HG03159 (cell line): ENCODE measurements at regions not wholly inside any gene's neighbourhood (a gene's known extent, or its start where the extent isn't known, plus 50 kb on each side); places are given as distances from the start of the nearest gene placed in this dataset.
"Not testable (repeated sequence)": the region's sequence is repeated elsewhere in the genome, so short reads cannot be mapped to it uniquely, and the experiment has no call there.

Experiments
- ATAC-seq: cut with Tn5 transposase; IDR thresholded peaks from one replicate; pipeline ENCODE4 v1.9.1; 2021; ENCODE audit warnings: mild to moderate bottlenecking, moderate library complexity; ENCODE audit not compliant: unreplicated experiment

DNA sequence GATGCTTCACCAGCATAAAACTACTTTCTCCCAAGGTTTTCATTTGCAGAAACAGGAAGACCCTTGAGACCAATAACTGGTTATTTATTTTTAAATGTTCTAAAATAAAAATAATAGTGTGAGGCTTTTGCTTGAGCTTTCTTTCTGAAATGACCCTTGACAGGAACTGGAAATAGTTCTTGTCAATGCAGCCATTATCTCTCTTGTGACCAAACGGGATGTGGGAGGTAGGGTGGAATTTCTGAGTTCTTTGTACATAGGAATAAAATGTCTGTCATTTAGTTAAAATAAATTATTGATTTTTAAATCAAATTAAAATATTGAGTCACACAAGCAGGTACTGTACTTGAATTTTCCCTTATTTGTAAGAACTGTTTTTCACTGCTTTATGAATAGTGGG is 110.2 kb upstream of the CCN2 start:
- no peak for ATAC-seq

DNA sequence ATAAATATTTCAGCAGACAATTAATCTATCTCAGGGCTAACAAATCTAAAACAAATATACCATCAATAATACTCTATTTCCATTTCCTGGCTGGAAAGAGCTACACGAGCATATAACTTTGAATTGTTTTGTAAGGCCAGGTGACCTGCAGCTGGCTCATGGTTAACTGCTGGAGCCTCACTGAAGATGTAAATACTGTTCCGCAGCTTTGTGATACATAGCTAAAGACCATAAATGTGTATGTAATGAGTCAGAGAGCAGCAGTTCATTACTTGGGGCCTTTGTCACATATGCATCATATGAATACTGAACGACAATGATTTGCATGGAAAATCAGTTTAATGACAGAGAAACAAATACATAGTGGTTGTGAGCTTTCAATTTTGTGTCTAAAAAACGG is 109.4 kb upstream of the CCN2 start:
- ATAC-seq: no peak

DNA sequence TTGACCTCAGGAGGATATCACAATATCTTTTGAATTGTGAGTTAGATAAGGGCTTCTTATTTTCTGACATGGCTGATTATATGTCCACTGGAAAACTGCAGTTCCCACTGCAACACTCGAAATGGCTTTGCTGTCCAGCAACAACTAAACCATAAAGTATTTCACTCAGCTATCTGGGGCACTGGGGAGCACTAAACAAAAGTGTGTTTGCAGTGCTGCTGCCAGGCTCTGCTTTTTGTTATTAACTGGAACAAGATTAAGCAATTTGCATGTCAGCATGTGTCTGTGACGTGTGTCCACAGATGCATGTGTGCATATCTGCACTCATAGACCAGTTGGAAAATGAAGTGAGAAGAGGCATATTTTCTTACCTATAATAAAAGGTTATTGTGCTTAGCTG is 107.8 kb upstream of the CCN2 start:
- no peak for ATAC-seq

DNA sequence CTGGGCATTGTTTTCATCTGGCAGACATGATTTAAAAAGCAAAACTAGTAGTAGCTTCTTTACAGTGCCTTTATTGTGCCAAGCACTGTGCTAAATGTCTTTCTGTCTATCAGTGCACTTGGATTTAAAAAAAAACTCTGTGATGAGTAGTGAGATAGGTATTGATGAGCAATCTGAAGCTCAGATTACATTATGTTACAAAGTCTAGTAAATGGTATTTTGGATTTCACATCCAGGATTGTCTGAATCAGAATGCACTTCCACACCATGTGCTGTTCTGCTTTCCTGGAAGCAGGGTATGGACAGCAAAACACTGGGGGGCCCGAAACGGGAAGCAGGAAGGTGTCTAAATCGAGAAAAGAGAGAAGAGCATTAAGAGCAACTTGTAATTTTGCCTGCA is 103.4 kb upstream of the CCN2 start:
- no peak for ATAC-seq

DNA sequence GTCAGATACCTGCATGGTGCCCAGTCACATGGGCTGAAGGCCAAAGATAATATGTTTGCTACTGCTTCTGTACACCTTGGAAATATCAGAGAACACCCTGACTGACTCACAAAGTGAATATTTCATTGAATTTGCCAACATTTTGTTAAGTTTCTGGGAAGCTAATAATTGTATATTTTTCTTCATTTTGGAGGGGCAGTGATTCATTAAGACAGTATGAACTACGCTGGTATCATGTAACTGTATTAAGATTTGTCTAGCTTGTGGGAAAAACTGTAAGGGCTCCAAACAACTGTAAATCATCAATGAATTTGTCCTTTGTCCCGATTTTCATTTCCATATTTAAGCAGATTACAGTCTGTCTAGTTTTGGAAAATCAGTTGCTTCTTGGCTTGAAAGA is 102.3 kb upstream of the CCN2 start:
- no peak for ATAC-seq

DNA sequence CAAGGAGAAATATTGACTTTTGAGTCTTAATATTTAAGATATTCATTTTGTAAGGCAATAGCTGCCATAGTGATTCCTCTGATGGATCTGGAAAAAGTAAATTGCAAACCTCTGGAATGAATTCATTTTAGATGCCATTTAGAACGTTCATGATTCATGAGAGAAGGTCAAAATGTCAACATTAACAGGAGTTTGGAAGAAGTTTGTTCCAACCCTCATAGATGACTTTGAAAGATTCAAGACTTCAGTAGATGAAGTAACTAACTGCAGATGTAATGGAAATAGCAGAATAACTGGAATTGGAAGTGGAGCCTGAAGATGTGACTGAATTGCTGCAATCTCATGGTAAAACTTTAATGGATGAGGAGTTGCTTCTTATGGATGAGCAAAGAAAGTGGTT is 100.9 kb upstream of the CCN2 start:
- ATAC-seq: no peak

DNA sequence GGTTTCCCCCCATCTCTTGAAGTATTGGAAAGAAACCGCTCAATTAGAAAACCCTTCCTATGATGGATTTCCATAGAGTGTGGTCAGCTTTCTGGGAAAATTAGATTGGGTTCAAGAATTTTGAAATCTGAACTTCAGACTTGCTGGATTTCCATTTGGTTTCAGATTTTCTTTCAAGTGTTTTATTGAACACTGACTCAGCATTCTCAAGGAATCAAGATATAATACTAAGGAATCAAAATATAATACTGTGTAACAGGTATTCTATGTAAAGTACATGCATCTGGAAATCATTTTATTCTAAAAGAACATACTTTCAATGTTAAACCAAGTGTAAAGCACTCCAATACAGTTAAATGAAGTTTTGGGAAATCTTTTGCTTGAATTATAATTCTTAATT is 94.7 kb upstream of the CCN2 start:
- ATAC-seq: no peak

DNA sequence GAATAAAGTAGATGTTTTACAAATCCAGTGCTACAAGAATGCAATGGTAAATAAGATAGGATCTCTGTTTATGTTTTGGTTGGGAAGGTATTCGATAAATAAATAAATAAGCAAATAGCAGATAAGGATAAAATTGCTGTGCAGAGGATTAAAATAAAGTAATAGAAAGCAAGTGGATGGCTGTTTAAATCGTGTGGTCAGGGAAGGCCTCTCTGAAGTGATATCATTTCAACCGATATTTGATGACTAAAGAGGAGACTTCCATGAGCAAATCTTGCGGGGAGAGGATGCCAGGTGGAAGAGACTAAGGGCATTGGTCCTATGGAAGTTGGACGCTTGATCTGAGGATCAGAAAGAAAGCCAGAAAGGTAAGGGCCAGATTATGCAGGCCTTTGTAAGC is 92.0 kb upstream of the CCN2 start:
- no peak for ATAC-seq

DNA sequence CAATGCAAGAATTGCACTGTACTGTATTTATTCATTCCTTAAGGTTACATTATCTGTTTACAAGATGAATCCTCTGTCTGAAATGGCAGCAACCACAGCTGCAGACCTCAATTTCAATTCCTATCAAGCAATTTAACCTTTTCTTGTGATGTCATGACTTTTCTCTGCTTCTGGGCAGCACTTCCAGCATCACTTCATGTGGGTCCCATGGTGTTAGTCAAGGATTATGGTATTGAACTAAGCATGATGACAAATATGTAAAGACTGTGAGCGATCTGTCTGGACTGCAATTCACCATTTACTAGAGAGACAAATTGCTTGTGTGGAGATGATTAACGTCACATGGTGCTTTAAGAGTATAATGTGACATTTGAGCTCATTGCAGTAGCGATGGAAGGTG is 90.5 kb upstream of the CCN2 start:
- ATAC-seq: no peak

DNA sequence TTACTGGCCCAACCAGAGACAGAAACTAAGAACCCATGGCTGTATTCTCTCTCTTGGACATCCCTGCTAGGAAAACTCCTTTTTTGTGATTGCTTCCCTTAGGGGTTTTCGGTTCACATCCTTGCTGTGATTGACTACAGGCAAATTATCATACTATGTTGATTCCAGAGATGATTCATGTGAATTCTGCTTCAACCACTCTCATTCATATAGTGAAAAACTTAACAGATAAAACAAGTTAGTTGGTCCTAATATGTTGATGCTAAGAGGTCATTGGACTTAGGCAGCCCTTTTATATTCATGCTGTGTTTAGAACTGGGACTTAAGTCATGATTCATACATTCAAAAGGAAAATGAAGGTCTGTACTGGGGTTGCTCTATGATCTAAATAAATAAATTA is 76.9 kb upstream of the CCN2 start:
- no peak for ATAC-seq

DNA sequence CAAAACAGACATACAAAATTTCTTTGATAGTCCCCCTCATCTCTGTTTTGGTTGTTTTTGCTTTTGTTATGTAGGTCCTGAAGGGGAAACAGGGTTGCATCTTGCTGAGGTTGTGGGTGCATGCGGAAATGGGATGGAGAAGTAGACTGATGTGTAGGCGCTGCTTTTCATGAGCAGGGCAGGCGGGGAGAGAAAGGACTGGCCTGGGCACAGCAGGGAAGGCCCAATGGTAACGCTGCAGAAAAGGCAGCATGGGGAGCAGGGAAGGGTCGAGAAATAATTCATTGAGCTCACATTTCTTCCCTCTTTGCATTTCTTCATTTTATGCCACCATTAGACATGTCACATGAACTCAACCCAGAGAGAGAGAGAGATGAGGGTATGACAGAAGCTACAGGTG is 74.3 kb upstream of the CCN2 start:
- no peak for ATAC-seq

DNA sequence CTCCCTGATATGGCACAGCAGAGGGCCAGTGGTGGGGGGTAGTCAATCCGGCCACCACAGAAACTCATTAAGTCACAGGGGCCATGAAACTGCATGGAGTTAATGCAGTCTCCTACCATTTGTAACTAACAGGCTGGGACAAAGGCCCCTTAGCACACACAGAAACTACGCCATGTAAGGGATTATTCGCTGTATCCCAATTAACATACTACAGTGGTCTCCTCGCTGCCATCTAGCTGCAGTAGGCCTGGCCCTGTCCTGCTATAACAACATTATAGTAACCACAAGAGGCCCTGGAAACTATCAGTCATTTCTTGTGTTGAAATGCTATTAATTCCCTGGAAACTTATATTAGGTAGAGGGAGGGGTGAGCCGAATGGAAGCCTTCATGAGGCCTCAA is 72.3 kb upstream of the CCN2 start:
- no peak for ATAC-seq

DNA sequence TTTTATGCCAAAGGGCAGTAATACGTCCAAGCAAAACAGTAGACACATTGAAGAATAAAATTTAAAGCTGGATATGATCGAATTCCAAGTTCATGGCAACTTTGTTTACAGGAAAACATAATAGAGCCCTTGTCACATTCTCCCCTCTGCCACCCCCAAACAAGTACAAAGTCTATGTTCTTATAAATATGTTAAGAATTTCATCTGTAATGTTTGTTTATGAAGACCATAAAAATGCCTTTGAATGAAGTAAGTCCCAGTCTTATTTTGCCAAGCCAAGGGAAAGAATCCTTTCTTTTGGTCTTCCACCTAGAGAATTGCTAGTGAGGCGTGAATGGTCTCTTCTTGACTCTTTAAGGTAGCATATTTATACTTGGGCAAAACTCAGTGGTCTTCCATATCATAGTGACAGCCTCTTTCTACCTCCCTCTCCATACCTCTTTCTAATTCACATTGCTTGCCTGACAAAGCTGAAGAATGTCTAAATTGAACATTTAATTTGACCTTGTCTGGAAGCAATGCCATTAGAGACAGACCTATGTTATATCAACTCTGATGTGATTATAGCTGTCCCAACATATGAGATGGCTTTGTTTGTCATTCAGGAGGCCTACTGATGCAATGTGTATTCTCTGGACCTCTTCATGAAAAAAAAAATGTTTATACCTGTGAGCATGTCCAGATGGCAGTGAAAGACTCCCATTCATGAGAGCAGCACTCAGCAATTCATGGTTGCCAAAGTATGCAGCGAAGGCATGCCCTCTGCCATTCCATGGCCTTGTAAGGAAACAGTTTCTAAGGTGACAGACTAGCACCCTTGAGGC is 70.6 kb upstream of the CCN2 start:
- no peak for ATAC-seq

DNA sequence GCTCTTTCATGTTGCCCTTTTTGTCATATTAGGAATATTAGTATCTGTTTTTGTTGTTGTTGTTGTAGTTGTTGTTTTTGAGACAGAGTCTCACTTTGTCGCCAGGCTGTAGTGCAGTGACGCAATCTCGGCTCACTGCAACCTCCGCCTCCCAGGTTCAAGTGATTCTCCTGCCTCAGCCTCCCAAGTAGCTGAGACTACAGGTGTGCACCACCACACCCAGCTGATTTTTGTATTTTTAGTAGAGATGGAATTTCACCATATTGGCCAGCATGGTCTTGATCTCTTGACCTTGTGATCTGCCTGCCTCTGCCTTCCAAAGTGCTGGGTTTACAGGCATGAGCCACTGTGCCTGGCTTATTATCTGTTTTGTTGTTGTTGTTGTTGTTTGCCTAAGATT is 69.7 kb upstream of the CCN2 start:
- ATAC-seq: not testable (repeated sequence)

DNA sequence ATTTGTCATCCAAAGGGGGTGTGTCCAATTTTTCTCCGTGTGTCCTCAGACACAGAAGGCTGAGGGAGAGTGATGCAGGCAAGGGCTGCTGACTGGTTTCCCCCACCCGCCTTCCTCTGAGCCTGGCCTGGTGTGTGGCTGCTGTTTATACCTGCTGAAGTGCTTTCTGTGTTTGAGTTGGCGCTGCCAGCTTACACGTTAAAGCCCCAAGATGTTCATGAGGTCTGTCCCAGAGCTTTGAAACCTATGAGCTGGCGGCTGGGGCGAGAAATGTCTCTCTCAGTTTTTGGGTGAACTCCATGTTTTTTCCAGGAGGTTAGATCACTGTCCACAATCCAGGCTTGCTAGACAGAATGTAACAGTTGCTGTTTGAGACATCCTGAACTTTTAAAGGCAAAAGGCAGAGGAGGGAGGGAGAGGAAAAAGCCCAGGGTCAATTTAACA is 69.0 kb upstream of the CCN2 start:
- ATAC-seq: no peak

DNA sequence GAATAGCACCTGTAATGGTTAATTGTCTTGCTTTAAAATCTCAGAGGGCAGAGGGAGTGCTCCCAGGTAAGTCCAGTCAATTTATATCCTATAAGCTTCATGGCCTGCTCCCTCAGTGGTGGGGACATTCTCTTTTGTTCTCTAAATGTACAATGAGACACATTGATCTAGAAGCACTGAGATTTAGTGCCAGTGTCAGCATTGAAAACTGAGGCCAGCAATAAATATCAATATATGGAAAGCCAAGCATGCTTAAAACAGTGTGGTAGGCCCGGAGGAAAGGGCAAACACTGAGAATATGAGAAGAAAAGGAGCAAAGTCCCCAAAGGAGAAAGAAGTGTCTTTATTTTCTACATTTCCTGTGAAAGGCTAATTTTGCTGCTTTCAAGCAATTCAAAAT is 68.4 kb upstream of the CCN2 start:
- ATAC-seq: no peak

DNA sequence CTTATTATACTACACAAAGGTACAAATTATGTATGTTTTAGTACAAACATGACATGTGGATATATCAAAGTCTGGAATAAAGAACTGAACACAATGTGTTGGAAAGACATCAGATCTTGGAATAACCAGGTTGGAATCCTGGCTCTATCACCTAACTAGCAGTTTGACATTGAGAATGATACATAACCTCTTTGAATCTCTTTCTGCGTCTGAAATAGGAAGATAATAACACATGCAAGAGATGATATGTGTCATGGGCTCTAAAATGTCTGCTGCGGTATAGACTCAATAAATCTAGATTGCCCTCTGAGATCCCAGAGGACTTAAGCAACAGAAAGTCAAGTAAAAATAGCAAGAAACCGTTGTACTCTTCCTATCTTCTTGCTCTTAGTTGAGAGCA is 66.8 kb upstream of the CCN2 start:
- ATAC-seq: no peak

DNA sequence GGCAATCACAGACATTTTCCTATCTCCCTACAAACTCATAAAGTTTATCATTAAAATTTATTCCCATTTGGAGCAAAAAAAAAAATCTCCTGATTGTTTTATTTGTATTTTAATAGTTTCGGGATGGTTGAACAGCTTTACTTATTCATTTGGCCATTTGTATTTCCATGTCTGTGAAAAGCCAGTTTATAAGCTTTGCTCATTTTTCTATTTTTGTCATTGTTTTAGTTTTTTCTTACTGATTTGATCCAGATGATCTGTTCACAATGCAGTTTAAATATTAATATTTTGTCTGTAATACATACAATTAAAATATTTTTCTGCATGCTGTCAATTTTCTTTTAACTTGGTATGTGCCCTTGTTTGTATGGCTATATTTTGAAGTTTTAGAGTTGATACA is 65.2 kb upstream of the CCN2 start:
- ATAC-seq: no peak

DNA sequence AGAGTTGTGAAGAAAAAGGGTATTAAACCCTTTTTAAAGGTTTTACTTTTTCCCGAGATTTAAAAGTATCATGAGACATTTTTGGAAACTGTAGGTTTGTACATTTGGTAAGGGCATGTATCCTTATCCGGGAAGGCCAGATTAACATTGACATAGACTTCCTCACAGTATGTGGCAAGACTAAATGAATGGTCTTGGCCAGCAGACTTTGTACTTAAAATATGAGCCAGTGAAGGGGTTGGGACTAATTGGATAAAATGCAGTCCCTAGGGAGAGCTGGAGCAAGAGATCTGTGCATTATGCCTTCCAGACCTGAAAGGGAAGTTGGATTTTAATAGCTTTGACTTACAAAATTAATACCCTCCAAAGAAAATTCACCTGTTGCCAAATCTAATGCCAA is 60.4 kb upstream of the CCN2 start:
- ATAC-seq: no peak

DNA sequence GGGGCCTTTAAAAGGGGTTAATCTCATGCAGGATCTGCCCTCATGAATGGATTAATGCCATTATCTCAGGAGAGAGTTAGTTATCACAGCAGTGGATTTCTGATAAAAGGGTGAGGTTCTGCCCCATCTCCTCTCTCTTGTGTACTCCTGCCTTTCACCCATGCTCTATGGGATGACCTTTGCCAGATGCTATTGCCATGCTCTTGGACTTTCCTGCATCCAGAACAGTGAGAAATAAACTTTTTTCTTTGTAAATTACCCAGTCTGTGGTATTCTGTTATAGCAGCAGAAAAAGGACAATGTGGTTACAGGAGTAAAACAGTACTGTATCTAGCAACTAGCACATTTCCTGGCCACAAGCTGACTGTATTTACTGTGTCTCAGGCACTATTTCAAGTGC is 58.0 kb upstream of the CCN2 start:
- ATAC-seq: no peak

DNA sequence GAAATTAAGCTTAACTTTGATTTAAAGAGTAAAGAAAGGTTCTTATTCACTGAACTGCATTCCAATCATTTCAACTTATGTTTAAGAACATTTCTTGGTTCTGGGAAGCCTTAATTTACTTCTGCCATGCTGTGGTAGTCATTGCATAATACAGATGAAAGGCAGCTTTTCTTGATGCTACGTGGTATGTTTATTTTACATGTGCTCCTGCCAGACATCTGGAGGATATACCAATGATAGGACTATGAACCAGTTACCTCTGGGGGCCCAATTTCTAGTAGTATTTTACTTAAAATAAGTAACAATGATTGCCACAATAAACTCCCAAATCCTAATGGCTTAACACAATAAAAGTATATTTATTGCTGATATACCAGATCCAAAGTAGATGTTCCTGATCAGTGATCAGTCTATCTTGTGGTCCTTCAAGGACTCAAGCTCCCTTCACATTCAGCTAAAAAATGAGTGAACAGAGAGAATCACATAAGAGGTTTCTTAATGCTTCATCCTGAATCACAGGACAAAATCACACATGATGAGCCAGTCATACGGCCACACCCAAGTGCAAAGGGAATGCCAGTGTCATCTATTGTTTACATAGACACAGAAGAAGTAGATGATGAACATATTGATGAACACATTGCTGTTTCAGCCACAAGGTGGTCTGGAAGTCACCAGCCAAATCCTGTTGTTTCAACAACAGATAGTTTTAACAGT is 56.5 kb upstream of the CCN2 start:
- no peak for ATAC-seq

DNA sequence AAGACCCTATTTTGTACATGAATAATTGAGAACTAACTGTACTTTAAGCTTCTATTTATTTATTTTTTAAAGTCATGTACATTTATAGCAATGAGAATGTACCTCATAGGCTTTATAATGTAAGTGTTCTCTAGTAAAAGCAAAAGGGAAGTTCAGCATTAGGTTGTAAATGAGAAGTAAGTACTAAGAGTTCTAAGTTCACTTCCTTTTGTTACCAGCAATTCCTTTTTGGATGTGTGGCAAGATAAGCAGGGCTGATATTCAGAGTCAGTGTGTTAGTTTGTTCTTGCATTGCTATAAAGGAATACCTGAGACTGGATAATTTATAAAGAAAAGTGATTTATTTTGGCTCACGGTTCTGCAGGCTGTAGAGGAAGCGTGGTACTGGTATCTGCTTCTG is 54.0 kb upstream of the CCN2 start:
- ATAC-seq: no peak

DNA sequence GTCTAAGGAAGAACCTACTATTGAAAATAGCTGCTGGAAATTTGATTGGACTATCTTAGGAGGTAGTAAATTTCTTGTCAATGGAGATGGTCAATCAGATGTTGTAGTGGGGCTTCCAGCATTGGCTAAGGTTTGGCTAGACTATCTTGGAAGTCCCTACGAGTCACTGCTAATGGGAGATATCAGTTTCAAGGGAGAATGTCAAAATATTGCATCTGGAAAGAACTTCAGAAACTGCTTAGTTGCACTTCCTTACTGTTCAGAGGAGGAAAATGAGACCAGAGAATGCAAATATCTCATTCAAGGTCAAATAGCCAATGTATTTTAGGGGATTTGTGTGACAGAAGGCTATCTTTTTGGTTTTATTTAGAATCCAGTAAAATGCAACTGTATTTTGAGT is 53.5 kb upstream of the CCN2 start:
- ATAC-seq: no peak
